ENCODE measurements at regions not wholly inside any gene's neighbourhood (a gene's known extent, or its start where the extent isn't known, plus 50 kb on each side); places are given as distances from the start of the nearest gene placed in this dataset.

DNA sequence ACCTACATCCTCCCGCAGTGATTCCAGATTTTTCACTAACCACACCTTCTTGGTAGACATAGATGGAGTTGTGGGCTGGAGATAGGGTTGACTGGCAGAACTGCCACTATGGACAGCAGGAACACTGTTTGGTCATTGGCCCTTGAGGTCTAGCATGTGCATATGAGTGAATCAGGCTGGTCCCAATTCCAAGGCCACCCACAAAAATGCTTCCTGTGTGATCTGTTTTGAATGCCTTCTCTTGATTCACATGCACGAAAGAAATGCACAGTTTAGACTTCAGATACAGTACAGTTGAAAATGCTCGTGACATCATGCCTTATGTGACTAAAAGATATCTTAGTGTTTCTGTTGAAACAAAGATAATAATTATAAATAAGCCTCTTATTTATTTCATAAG lies 285.8 kb upstream of the SEMA6D start (continued):
- TF ChIP-seq GRHL2 (CRISPR knock-in tag; IDR thresholded peaks at IDR 0.05; ENCODE audit: insufficient replicate concordance, severe bottlenecking) (no peak), NR3C1 (CRISPR knock-in tag; conservative IDR thresholded peaks at IDR 0.05; ENCODE audit: low read depth) (no peak), EMX1 (CRISPR knock-in tag; IDR thresholded peaks at IDR 0.05) (no peak)

DNA sequence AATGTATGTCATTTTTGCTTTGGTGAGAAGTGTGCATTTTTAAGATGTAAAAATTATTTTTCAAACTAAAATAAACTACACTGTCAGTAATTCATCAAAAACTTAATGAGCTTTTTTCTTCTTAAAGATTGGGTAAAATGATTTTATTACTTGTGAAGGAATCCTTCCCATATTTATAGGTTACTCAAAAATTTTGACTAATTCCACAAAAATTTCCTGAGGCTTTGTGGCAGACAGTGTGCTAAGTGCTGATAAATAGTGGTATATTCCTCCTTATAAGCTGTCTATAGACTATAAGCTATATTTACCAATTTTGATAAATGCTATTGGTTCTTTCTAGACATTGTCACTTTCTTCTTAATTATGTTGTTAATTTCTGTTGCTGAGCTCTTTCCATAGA lies 284.5 kb upstream of the SEMA6D start:
- no peaks in the 10 kb centered on the region for H3K27me3 Mint-ChIP-seq (ENCODE audit: low read depth)
- H3K4me1 Mint-ChIP-seq: no peaks in the 10 kb centered on the region

More for the DNA sequence above, 284.5 kb upstream of the SEMA6D start:
- TF ChIP-seq NFE2L1 (CRISPR knock-in tag; IDR thresholded peaks at IDR 0.05) (no peak), IRF2 (CRISPR knock-in tag; IDR thresholded peaks at IDR 0.05; ENCODE audit: borderline replicate concordance, low read depth) (no peak), TEAD4 (CRISPR knock-in tag; IDR thresholded peaks at IDR 0.05) (no peak), ZBTB43 (CRISPR knock-in tag; IDR thresholded peaks at IDR 0.05) (no peak), ZNF121 (CRISPR knock-in tag; IDR thresholded peaks at IDR 0.05) (no peak), ZNF219 (CRISPR knock-in tag; IDR thresholded peaks at IDR 0.05; ENCODE audit: borderline replicate concordance) (no peak), ERG (CRISPR knock-in tag; IDR thresholded peaks at IDR 0.05) (no peak), NR3C1 (CRISPR knock-in tag; conservative IDR thresholded peaks at IDR 0.05; ENCODE audit: low read depth) (no peak), ZNF138 (CRISPR knock-in tag; conservative IDR thresholded peaks at IDR 0.05) (no peak), AFF4 (CRISPR knock-in tag; IDR thresholded peaks at IDR 0.05; ENCODE audit: borderline replicate concordance) (no peak)
- TF ChIP-seq, protein P1, sequence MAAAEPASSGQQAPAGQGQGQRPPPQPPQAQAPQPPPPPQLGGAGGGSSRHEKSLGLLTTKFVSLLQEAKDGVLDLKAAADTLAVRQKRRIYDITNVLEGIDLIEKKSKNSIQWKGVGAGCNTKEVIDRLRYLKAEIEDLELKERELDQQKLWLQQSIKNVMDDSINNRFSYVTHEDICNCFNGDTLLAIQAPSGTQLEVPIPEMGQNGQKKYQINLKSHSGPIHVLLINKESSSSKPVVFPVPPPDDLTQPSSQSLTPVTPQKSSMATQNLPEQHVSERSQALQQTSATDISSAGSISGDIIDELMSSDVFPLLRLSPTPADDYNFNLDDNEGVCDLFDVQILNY (CRISPR knock-in tag; IDR thresholded peaks at IDR 0.05): no peak
- Mint-ChIP-seq H3K27ac (no peak overlapping the region), H3K36me3 (no peaks in the 10 kb centered on the region), H3K9me3 (no peaks in the 10 kb centered on the region), H3K4me3 (no peak overlapping the region)
- DNase-seq (ENCODE audit: low spot score) (no peak), ATAC-seq (no peak)
- ChIA-PET CTCF (interaction anchor here (0.6 to 1.4 kb wide), 2 partner anchors 39 to 59 kb away, joined by 3 to 5 read pairs; no protein-coding TSS in a partner anchor), POLR2A (no interaction called here)

Data from WTC11 (cell line).